Activated CD8-positive, alpha-beta memory T cell treated with anti-CD3 and anti-CD28 coated beads, Interleukin-2, amount 50 U/mL, for 4 hours (primary cell): ENCODE measurements at regions not wholly inside any gene's neighbourhood (a gene's known extent, or its start where the extent isn't known, plus 50 kb on each side); places are given as distances from the start of the nearest gene placed in this dataset.

Experiments used
- DNase-seq: peaks from one replicate; pipeline ENCODE4 v3.0.0-alpha.2; 2020

- DNase-seq: no peak
These were observed 183.6 kb upstream of the NFE2L3 start for GRCh38 chr7:25968205-25968993.

GRCh38 chr7:25970356-25970755 lies 181.6 kb upstream of the NFE2L3 start:
- DNase-seq: no peak

GRCh38 chr7:25970911-25971310 lies 181.1 kb upstream of the NFE2L3 start:
- no peak for DNase-seq

GRCh38 chr7:25976630-25977029 lies 175.4 kb upstream of the NFE2L3 start:
- DNase-seq: no peak

GRCh38 chr7:25978466-25978865 lies 173.5 kb upstream of the NFE2L3 start:
- no peak for DNase-seq

GRCh38 chr7:25979605-25980004 lies 172.4 kb upstream of the NFE2L3 start:
- no peak for DNase-seq

- no peak for DNase-seq
These were observed 169.3 kb upstream of the NFE2L3 start for GRCh38 chr7:25982684-25983083.

GRCh38 chr7:25985196-25985595 lies 166.8 kb upstream of the NFE2L3 start:
- DNase-seq: no peak

GRCh38 chr7:25988640-25989039 lies 163.4 kb upstream of the NFE2L3 start:
- DNase-seq: no peak

GRCh38 chr7:25989140-25989705 lies 162.8 kb upstream of the NFE2L3 start:
- no peak for DNase-seq

GRCh38 chr7:25994433-25994994 lies 157.5 kb upstream of the NFE2L3 start:
- DNase-seq: no peak

- DNase-seq: no peak
These were observed 156.8 kb upstream of the NFE2L3 start for GRCh38 chr7:25995216-25995615.

GRCh38 chr7:25996006-25996408 lies 156.0 kb upstream of the NFE2L3 start:
- no peak for DNase-seq

GRCh38 chr7:25998499-25998898 lies 153.5 kb upstream of the NFE2L3 start:
- DNase-seq: no peak

- no peak for DNase-seq
These were observed 151.2 kb upstream of the NFE2L3 start for GRCh38 chr7:26000841-26001240.

- no peak for DNase-seq
These were observed 150.2 kb upstream of the NFE2L3 start for GRCh38 chr7:26001662-26002244.

GRCh38 chr7:26005683-26006410 lies 146.2 kb upstream of the NFE2L3 start:
- DNase-seq: no peak

- DNase-seq: no peak
These were observed 145.6 kb upstream of the NFE2L3 start for GRCh38 chr7:26006426-26006825.

- no peak for DNase-seq
These were observed 144.5 kb upstream of the NFE2L3 start for GRCh38 chr7:26007510-26007909.

GRCh38 chr7:26008428-26008827 lies 143.6 kb upstream of the NFE2L3 start:
- DNase-seq: no peak

- no peak for DNase-seq
These were observed 140.8 kb upstream of the NFE2L3 start for GRCh38 chr7:26011039-26011696.

GRCh38 chr7:26013551-26014083 lies 138.4 kb upstream of the NFE2L3 start:
- DNase-seq: no peak

GRCh38 chr7:26022982-26023381 lies 129.0 kb upstream of the NFE2L3 start:
- DNase-seq: no peak
